ENCODE measurements at regions not wholly inside any gene's neighbourhood (a gene's known extent, or its start where the extent isn't known, plus 50 kb on each side); places are given as distances from the start of the nearest gene placed in this dataset.
A peak's percentile ranks its signal among the peaks of the same experiment; 100 is the strongest.

- no peak overlapping the region for H3K4me3 ChIP-seq (replicated peaks in 1 of 4; ENCODE audit: control extremely low read depth in 1 of 4, insufficient read depth in 1 of 4, low read depth in 3 of 4, low read length in 4 of 4)
- H4K20me1 ChIP-seq (ENCODE audit: control insufficient read depth, extremely low read depth, insufficient read depth, low read length): no peaks in the 10 kb centered on the region
- H3K27ac ChIP-seq (ENCODE audit: insufficient read depth, low read length): no peak overlapping the region
- no peaks in the 10 kb centered on the region for H3K4me1 ChIP-seq (ENCODE audit: control insufficient read depth, extremely low read depth, insufficient read depth, low read length)
- H3K79me2 ChIP-seq (ENCODE audit: control insufficient read depth, insufficient read depth, low read length): no peaks in the 10 kb centered on the region
- DNase-seq (ENCODE audit: low read depth in 2 of 2): peak; percentile 70 to 72
- H3K4me2 ChIP-seq (ENCODE audit: extremely low read depth, insufficient read depth, low read length): no peak overlapping the region
- peak overlapping the region; percentile 40 for H2AFZ ChIP-seq (ENCODE audit: low read length)
- H3K36me3 ChIP-seq (ENCODE audit: control insufficient read depth, insufficient read depth, low read length): no peaks in the 10 kb centered on the region
- H3K9ac ChIP-seq (ENCODE audit: insufficient read depth, low read length): no peak overlapping the region
- peaks cover 3% of the 10 kb centered on the region for H3K27me3 ChIP-seq (ENCODE audit: control insufficient read depth, insufficient read depth, low read length)
- H3K9me3 ChIP-seq (ENCODE audit: control insufficient read depth, insufficient read depth, low read depth, low read length): no peaks in the 10 kb centered on the region
- peak; percentile 72 to 86 for TF ChIP-seq CTCF (conservative IDR thresholded peaks at IDR 0.05 in 1 of 2, IDR thresholded peaks at IDR 0.05 in 1 of 2; ENCODE audit: low read depth in 1 of 2, low read length in 2 of 2)
- TF ChIP-seq EZH2 (IDR thresholded peaks at IDR 0.05; ENCODE audit: low read length, missing control alignments): no peak
Observed at GRCh38 chr18:76686737-76687231, 135.6 kb upstream of the ZNF236 start.

GRCh38 chr18:76685860-76686259 is 136.5 kb upstream of the ZNF236 start:
- Histone ChIP-seq H3K4me2 (ENCODE audit: extremely low read depth, insufficient read depth, low read length) (no peak overlapping the region), H3K36me3 (ENCODE audit: control insufficient read depth, insufficient read depth, low read length) (no peaks in the 10 kb centered on the region), H3K79me2 (ENCODE audit: control insufficient read depth, insufficient read depth, low read length) (no peaks in the 10 kb centered on the region), H2AFZ (ENCODE audit: low read length) (no peak overlapping the region), H3K27ac (ENCODE audit: insufficient read depth, low read length) (no peak overlapping the region), H3K9me3 (ENCODE audit: control insufficient read depth, insufficient read depth, low read depth, low read length) (no peaks in the 10 kb centered on the region), H4K20me1 (ENCODE audit: control insufficient read depth, extremely low read depth, insufficient read depth, low read length) (no peaks in the 10 kb centered on the region), H3K4me1 (ENCODE audit: control insufficient read depth, extremely low read depth, insufficient read depth, low read length) (no peaks in the 10 kb centered on the region), H3K9ac (ENCODE audit: insufficient read depth, low read length) (no peak overlapping the region), H3K4me3 (replicated peaks in 1 of 4; ENCODE audit: control extremely low read depth in 1 of 4, insufficient read depth in 1 of 4, low read depth in 3 of 4, low read length in 4 of 4) (no peak overlapping the region), H3K27me3 (ENCODE audit: control insufficient read depth, insufficient read depth, low read length) (peaks cover 3% of the 10 kb centered on the region)
- TF ChIP-seq CTCF (conservative IDR thresholded peaks at IDR 0.05 in 1 of 2, IDR thresholded peaks at IDR 0.05 in 1 of 2; ENCODE audit: low read depth in 1 of 2, low read length in 2 of 2): no peak
- no peak for TF ChIP-seq EZH2 (IDR thresholded peaks at IDR 0.05; ENCODE audit: low read length, missing control alignments)
- DNase-seq (ENCODE audit: low read depth in 2 of 2): no peak

- no peaks in the 10 kb centered on the region for H4K20me1 ChIP-seq (ENCODE audit: control insufficient read depth, extremely low read depth, insufficient read depth, low read length)
- H3K27ac ChIP-seq (ENCODE audit: insufficient read depth, low read length): no peak overlapping the region
- no peaks in the 10 kb centered on the region for H3K79me2 ChIP-seq (ENCODE audit: control insufficient read depth, insufficient read depth, low read length)
- H3K4me3 ChIP-seq (replicated peaks in 1 of 4; ENCODE audit: control extremely low read depth in 1 of 4, insufficient read depth in 1 of 4, low read depth in 3 of 4, low read length in 4 of 4): no peak overlapping the region
- no peaks in the 10 kb centered on the region for H3K9me3 ChIP-seq (ENCODE audit: control insufficient read depth, insufficient read depth, low read depth, low read length)
- no peaks in the 10 kb centered on the region for H3K4me1 ChIP-seq (ENCODE audit: control insufficient read depth, extremely low read depth, insufficient read depth, low read length)
- H2AFZ ChIP-seq (ENCODE audit: low read length): no peak overlapping the region
- H3K36me3 ChIP-seq (ENCODE audit: control insufficient read depth, insufficient read depth, low read length): no peaks in the 10 kb centered on the region
- no peak overlapping the region for H3K9ac ChIP-seq (ENCODE audit: insufficient read depth, low read length)
- no peak for TF ChIP-seq CTCF (conservative IDR thresholded peaks at IDR 0.05 in 1 of 2, IDR thresholded peaks at IDR 0.05 in 1 of 2; ENCODE audit: low read depth in 1 of 2, low read length in 2 of 2)
- TF ChIP-seq EZH2 (IDR thresholded peaks at IDR 0.05; ENCODE audit: low read length, missing control alignments): no peak
- H3K4me2 ChIP-seq (ENCODE audit: extremely low read depth, insufficient read depth, low read length): no peak overlapping the region
- no peak for DNase-seq (ENCODE audit: low read depth in 2 of 2)
- H3K27me3 ChIP-seq (ENCODE audit: control insufficient read depth, insufficient read depth, low read length): no peaks in the 10 kb centered on the region
Observed at GRCh38 chr18:76685402-76685801, 137.0 kb upstream of the ZNF236 start.

Measured in fibroblast of lung (primary cell).